Muscle layer of duodenum (tissue), 2 donors: ENCODE measurements at regions not wholly inside any gene's neighbourhood (a gene's known extent, or its start where the extent isn't known, plus 50 kb on each side); places are given as distances from the start of the nearest gene placed in this dataset.

Experiments
- H3K27ac ChIP-seq: one replicate; pipeline ENCODE4 v1.7.0; 2013; ENCODE audit warnings: mild to moderate bottlenecking, low read length
- H3K27me3 ChIP-seq: one replicate; pipeline ENCODE4 v1.7.0; 2013; ENCODE audit warnings: low read depth, mild to moderate bottlenecking, control low read depth, low read length
- H3K36me3 ChIP-seq, 2 donors: one replicate each; pipeline ENCODE4 v1.7.0; 2013; ENCODE audit warnings: low read length in 2 of 2, control low read depth in 1 of 2, mild to moderate bottlenecking in 1 of 2; ENCODE audit not compliant: insufficient read depth in 2 of 2, control insufficient read depth in 1 of 2
- H3K4me1 ChIP-seq, 2 donors: one replicate each; pipeline ENCODE4 v1.7.0; 2013; ENCODE audit warnings: low read length in 2 of 2, mild to moderate bottlenecking in 2 of 2, control low read depth in 1 of 2, moderate library complexity in 1 of 2; ENCODE audit not compliant: insufficient read depth in 2 of 2, control insufficient read depth in 1 of 2
- H3K4me3 ChIP-seq, 2 donors: one replicate each; pipeline ENCODE4 v1.7.0; 2013; ENCODE audit warnings: low read length in 2 of 2, low read depth in 1 of 2, mild to moderate bottlenecking in 1 of 2
- H3K9me3 ChIP-seq, 2 donors: one replicate each; pipeline ENCODE4 v1.7.0; 2013; ENCODE audit warnings: low read length in 2 of 2, control low read depth in 1 of 2, mild to moderate bottlenecking in 1 of 2; ENCODE audit not compliant: control insufficient read depth in 1 of 2
- donor health status: healthy.

DNA sequence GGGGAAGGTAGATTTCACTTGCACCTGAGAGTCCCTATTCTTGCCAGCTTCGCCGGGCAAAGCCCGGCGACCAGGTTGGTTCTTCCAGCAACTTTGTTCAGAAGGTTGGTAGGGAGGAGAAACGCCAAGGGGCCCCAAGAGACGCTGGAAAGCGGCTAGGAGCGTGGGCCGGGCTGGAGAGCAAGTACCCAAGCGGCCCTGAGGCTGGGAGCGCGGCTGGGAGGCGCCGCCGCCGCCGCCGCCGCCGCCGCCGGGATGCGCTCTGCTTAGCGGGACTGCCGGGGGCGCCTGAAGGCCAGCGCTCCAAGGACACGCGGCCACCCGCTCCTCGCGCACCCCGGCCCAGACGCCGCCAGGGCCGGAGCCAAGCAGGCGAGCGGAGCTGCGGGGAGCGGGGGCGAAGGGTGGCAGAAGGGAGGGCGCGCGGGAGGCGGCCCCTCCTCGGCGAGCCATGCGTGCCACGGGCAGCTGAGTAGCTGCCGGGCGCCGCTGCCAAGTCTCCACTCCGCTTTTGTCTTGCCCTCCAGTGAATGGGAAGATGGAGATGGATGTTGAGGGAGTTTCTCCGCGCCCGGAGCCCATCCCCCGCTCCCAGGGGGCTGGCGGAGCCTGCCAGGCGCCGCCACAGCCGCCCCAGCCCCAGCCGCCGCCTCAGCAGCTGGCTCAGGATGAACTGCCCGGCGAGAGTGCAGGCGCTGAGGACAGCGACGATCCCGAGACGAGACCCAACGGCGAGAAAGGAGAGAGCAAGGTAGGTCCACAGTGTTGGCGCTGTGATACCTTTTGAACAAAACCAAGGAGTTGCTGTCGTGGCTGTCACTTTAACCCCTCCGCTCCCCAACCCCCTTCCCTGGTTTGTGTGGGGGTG lies 227.4 kb upstream of the AZI2 start:
- Histone ChIP-seq H3K27me3 (peaks cover 14% of the 10 kb centered on the region), H3K27ac (no peak overlapping the region), H3K36me3 (no peaks in the 10 kb centered on the region), H3K9me3 (no peaks in the 10 kb centered on the region), H3K4me3 (peak overlapping the region; percentile 38 to 71), H3K4me1 (peaks cover 4 to 17% of the 10 kb centered on the region in 2 donors)

- Histone ChIP-seq H3K27me3 (peaks cover 14% of the 10 kb centered on the region), H3K27ac (no peak overlapping the region), H3K4me3 (peak overlapping the region; percentile 17 to 71), H3K9me3 (no peaks in the 10 kb centered on the region), H3K4me1 (peaks cover 4 to 17% of the 10 kb centered on the region in 2 donors), H3K36me3 (no peaks in the 10 kb centered on the region)
Measured at GRCh38 chr3:28576614-28577200, 228.1 kb upstream of the AZI2 start.

DNA sequence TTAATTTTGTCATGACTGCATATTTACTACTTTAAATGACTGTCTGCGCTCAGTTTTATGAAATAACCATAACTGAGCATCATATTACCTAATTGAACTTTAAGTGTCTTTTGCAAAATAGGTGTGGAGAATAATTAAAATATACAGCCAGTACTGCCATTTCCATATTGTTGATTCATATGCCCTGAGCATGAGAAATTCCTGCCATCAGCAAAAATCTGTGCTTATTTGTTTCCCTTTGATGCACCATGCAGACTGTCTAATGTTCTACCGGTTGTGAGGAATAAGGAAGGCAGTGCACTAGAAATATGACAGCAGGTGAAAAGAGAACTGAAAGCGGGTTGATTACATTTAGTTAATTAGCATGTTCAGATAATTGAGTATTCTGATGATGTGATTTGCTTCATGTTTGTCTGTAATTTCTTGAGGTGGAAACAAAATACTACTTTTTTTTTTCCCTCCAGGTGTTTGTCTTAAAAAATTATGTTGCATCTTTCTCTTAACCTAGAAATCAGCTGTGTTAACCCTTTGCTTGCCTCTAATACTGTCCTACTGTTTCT lies 229.4 kb upstream of the AZI2 start:
- Histone ChIP-seq H3K36me3 (no peaks in the 10 kb centered on the region), H3K9me3 (no peaks in the 10 kb centered on the region), H3K27me3 (peaks cover 14% of the 10 kb centered on the region), H3K4me1 (peaks cover 4 to 17% of the 10 kb centered on the region in 2 donors), H3K27ac (no peak overlapping the region), H3K4me3 (no peak overlapping the region)

- Histone ChIP-seq H3K27ac (no peak overlapping the region), H3K36me3 (no peaks in the 10 kb centered on the region), H3K9me3 (no peaks in the 10 kb centered on the region), H3K4me3 (no peak overlapping the region), H3K4me1 (no peaks in the 10 kb centered on the region), H3K27me3 (no peaks in the 10 kb centered on the region)
Measured at GRCh38 chr3:28586325-28586724, 237.7 kb upstream of the AZI2 start.

- Histone ChIP-seq H3K4me1 (no peaks in the 10 kb centered on the region), H3K27me3 (no peaks in the 10 kb centered on the region), H3K9me3 (no peaks in the 10 kb centered on the region), H3K36me3 (no peaks in the 10 kb centered on the region), H3K27ac (no peak overlapping the region), H3K4me3 (no peak overlapping the region)
Measured at GRCh38 chr3:28587723-28588122, 239.1 kb upstream of the AZI2 start.

- peak overlapping the region in 1 of 2 donors; percentile 13 for H3K4me3 ChIP-seq
- H3K4me1 ChIP-seq = no peaks in the 10 kb centered on the region
- no peaks in the 10 kb centered on the region for H3K27me3 ChIP-seq
- H3K27ac ChIP-seq = no peak overlapping the region
- no peaks in the 10 kb centered on the region for H3K9me3 ChIP-seq
- H3K36me3 ChIP-seq = no peaks in the 10 kb centered on the region
Measured at GRCh38 chr3:28590216-28590615, 241.6 kb upstream of the AZI2 start.

DNA sequence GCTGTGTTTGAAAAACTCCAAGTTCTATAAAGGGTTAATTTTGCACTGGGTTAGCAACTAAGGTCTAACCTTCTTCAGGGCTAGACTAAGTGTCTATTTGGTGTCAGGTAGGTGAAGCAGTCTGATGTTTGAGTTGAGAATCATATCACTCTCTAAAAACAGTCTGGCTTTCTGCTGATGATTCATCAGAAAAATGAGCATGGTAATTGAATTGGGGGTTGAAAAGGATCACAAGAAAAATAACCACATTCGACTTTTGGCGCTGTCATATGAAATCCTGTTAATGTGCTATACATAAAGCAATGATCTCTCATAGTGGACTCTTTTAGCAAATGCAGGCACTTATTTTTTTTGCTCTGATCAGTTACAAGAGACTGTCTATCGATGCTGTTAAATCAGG lies 242.2 kb upstream of the AZI2 start:
- Histone ChIP-seq H3K36me3 (no peaks in the 10 kb centered on the region), H3K27ac (no peak overlapping the region), H3K4me3 (no peak overlapping the region), H3K27me3 (no peaks in the 10 kb centered on the region), H3K9me3 (no peaks in the 10 kb centered on the region), H3K4me1 (no peaks in the 10 kb centered on the region)

DNA sequence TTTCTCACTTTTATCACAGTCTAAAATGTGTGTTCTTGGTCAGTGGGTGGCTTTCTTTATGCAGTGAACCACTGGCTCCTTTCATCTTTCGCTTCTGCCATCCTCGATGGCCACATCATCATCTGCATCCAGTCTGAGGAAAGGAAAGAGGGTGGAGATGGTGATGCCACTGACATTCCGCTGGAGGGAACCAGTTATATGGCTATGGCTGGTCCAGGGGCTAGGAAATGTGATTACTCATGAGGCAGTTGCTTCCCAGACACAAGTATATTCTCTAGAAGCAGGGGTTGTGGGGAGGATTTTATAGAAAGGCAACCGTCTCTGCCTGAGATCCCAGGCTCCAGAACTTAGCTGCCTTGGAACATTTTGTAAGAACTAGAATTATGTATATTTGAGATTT lies 246.7 kb upstream of the AZI2 start:
- Histone ChIP-seq H3K4me3 (no peak overlapping the region), H3K4me1 (no peaks in the 10 kb centered on the region), H3K27me3 (no peaks in the 10 kb centered on the region), H3K36me3 (no peaks in the 10 kb centered on the region), H3K27ac (no peak overlapping the region), H3K9me3 (no peaks in the 10 kb centered on the region)

DNA sequence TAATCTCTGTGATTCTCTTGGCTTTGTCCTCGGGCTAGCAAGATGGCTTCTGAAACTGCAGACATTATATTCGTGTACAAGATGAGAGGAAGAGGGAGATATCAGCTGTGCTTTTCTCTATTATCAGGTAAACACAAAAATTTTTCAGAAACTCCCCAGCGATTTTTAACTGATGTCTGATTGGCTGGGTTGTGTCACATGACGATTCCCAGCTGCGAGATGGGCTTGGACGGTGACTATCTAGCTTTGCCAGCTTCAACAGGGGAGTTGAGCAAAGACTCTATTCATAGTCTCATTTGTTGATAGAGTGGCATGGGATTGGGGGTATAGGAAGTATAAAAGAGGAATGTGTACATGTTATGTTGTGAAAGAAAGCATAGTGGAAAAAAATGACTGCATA lies 248.8 kb upstream of the AZI2 start:
- no peak overlapping the region for H3K4me3 ChIP-seq
- H3K4me1 ChIP-seq = no peaks in the 10 kb centered on the region
- no peaks in the 10 kb centered on the region for H3K9me3 ChIP-seq
- no peaks in the 10 kb centered on the region for H3K36me3 ChIP-seq
- no peaks in the 10 kb centered on the region for H3K27me3 ChIP-seq
- no peak overlapping the region for H3K27ac ChIP-seq

- Histone ChIP-seq H3K4me3 (no peak overlapping the region), H3K4me1 (no peaks in the 10 kb centered on the region), H3K27ac (no peak overlapping the region), H3K36me3 (no peaks in the 10 kb centered on the region), H3K9me3 (no peaks in the 10 kb centered on the region), H3K27me3 (no peaks in the 10 kb centered on the region)
Measured at GRCh38 chr3:28598165-28598564, 249.5 kb upstream of the AZI2 start.

- Histone ChIP-seq H3K9me3 (no peaks in the 10 kb centered on the region), H3K4me3 (no peak overlapping the region), H3K27ac (no peak overlapping the region), H3K4me1 (no peaks in the 10 kb centered on the region), H3K36me3 (no peaks in the 10 kb centered on the region), H3K27me3 (no peaks in the 10 kb centered on the region)
Measured at GRCh38 chr3:28601291-28601690, 252.7 kb upstream of the AZI2 start.
